Breast epithelium (tissue), 4 donors: ENCODE measurements at regions not wholly inside any gene's neighbourhood (a gene's known extent, or its start where the extent isn't known, plus 50 kb on each side); places are given as distances from the start of the nearest gene placed in this dataset.

Experiments used
- DNase-seq, 2 donors: peaks; one replicate each; pipeline ENCODE4 v3.0.0-alpha.2; 2019; ENCODE audit warnings: low spot score in 2 of 2
- H3K27ac ChIP-seq, 2 donors: fragments of 200-600 bp; sonication (generic) in 1 of 2; one replicate each; pipeline ENCODE4 v1.5.1; 2016 to 2019; ENCODE audit warnings: mild to moderate bottlenecking in 1 of 2
- H3K27me3 ChIP-seq, 2 donors: fragments of 200-600 bp; sonication (generic) in 1 of 2; one replicate each; pipeline versions ENCODE4 v1.5.1 to v1.6.0; 2017 to 2019; ENCODE audit warnings: control low read depth in 1 of 2, mild to moderate bottlenecking in 1 of 2
- H3K36me3 ChIP-seq: fragments of 200-600 bp; one replicate; pipeline ENCODE4 v1.5.1; 2019
- H3K4me1 ChIP-seq, 2 donors: fragments of 200-600 bp; sonication (generic); one replicate each; pipeline ENCODE4 v1.5.1; 2016 to 2019; ENCODE audit warnings: control low read depth in 1 of 2
- H3K4me3 ChIP-seq, 3 donors: fragments of 200-600 bp; sonication (generic); 1 replicate in 2 of 3; 2 replicates in 1 of 3; pipeline ENCODE4 v1.5.1; 2016 to 2019; ENCODE audit warnings: mild to moderate bottlenecking in 3 of 3, moderate library complexity in 2 of 3
- H3K9me3 ChIP-seq, 2 donors: fragments of 200-600 bp; sonication (generic) in 1 of 2; one replicate each; pipeline ENCODE4 v1.5.1; 2016 to 2019; ENCODE audit warnings: control low read depth in 1 of 2
- CTCF ChIP-seq, 3 donors: fragments of 450-650 bp; IDR thresholded peaks; one replicate each; pipeline ENCODE4 v1.5.1; 2016 to 2017; ENCODE audit warnings: antibody characterized with exemption in 3 of 3, mild to moderate bottlenecking in 3 of 3, moderate library complexity in 3 of 3
- POLR2A ChIP-seq: fragments of 450-650 bp; IDR thresholded peaks from one replicate; pipeline ENCODE4 v1.6.1; 2016; ENCODE audit warnings: antibody characterized with exemption, mild to moderate bottlenecking, moderate library complexity
- POLR2AphosphoS5 ChIP-seq, 3 donors: sonication (generic); formaldehyde crosslinking; IDR thresholded peaks; one replicate each; pipeline ENCODE4 v1.6.1; 2017; ENCODE audit warnings: antibody characterized with exemption in 3 of 3
- intact Hi-C: fragments of 100-400 bp; cut with DNase I; formaldehyde crosslinking; loops from one replicate; pipeline ENCODE4 v1.15.1; 2023; ENCODE audit warnings: low total_unique reads

- H3K36me3 ChIP-seq: no peaks in the 10 kb centered on the region
- TF ChIP-seq POLR2A: no peak
- no peak for TF ChIP-seq CTCF (IDR thresholded peaks at IDR 0.05)
- TF ChIP-seq POLR2AphosphoS5 (IDR thresholded peaks at IDR 0.05): no peak
- no peak overlapping the region for H3K4me3 ChIP-seq
- no peak overlapping the region for H3K27ac ChIP-seq
- DNase-seq: no peak
- H3K4me1 ChIP-seq: no peaks in the 10 kb centered on the region
- intact Hi-C loops: no loop called here
- no peaks in the 10 kb centered on the region for H3K27me3 ChIP-seq
- no peaks in the 10 kb centered on the region for H3K9me3 ChIP-seq
These were observed 52.4 kb upstream of the TEX51 start for GRCh38 chr2:126846241-126846640.
